CD4-positive, alpha-beta T cell treated with Interleukin-10 for 1 hour (primary cell): ENCODE measurements at regions not wholly inside any gene's neighbourhood (a gene's known extent, or its start where the extent isn't known, plus 50 kb on each side); places are given as distances from the start of the nearest gene placed in this dataset.
A peak's percentile ranks its signal among the peaks of the same experiment; 100 is the strongest.

Experiments
- DNase-seq: peaks from one replicate; pipeline ENCODE4 v3.0.0-alpha.2; 2020

GRCh38 chr13:73740666-73741065, 393.5 kb downstream of the KLF12 start:
- no peak for DNase-seq

GRCh38 chr13:73739394-73739793, 394.8 kb downstream of the KLF12 start:
- DNase-seq, result no peak

- DNase-seq, result no peak
These were observed 395.6 kb downstream of the KLF12 start for GRCh38 chr13:73738626-73739025.

- DNase-seq, result no peak
These were observed 397.0 kb downstream of the KLF12 start for GRCh38 chr13:73737214-73737613.

GRCh38 chr13:73733706-73734105, 400.5 kb downstream of the KLF12 start:
- no peak for DNase-seq

- DNase-seq, result no peak
These were observed 401.9 kb downstream of the KLF12 start for GRCh38 chr13:73732350-73732749.

- DNase-seq, result no peak
These were observed 402.6 kb downstream of the KLF12 start for GRCh38 chr13:73731564-73731963.

- no peak for DNase-seq
These were observed 404.2 kb downstream of the KLF12 start for GRCh38 chr13:73730014-73730413.

- no peak for DNase-seq
These were observed 405.2 kb downstream of the KLF12 start for GRCh38 chr13:73729046-73729445.

- DNase-seq, result peak; percentile 34
These were observed 412.1 kb downstream of the KLF12 start for GRCh38 chr13:73722120-73722519.

- DNase-seq, result no peak
These were observed 412.6 kb downstream of the KLF12 start for GRCh38 chr13:73721571-73721970.

- DNase-seq, result no peak
These were observed 413.9 kb downstream of the KLF12 start for GRCh38 chr13:73720216-73720840.

GRCh38 chr13:73718246-73718645, 416.0 kb downstream of the KLF12 start:
- DNase-seq, result no peak

GRCh38 chr13:73717632-73718031, 416.6 kb downstream of the KLF12 start:
- DNase-seq, result peak; percentile 60

GRCh38 chr13:73715911-73716510, 418.2 kb downstream of the KLF12 start:
- DNase-seq, result no peak

- peak; percentile 89 for DNase-seq
These were observed 418.9 kb downstream of the KLF12 start for GRCh38 chr13:73715114-73715910.

- DNase-seq, result peak; percentile 22
These were observed 419.7 kb downstream of the KLF12 start for GRCh38 chr13:73714522-73714921.

- peak; percentile 77 for DNase-seq
These were observed 425.7 kb downstream of the KLF12 start for GRCh38 chr13:73708393-73708985.

- DNase-seq, result no peak
These were observed 429.6 kb downstream of the KLF12 start for GRCh38 chr13:73704587-73704986.

- no peak for DNase-seq
These were observed 430.6 kb downstream of the KLF12 start for GRCh38 chr13:73703606-73704005.

GRCh38 chr13:73702419-73703071, 431.7 kb downstream of the KLF12 start:
- DNase-seq, result peak; percentile 68

- no peak for DNase-seq
These were observed 433.0 kb downstream of the KLF12 start for GRCh38 chr13:73701160-73701559.

- DNase-seq, result no peak
These were observed 435.3 kb downstream of the KLF12 start for GRCh38 chr13:73698859-73699258.
